ENCODE measurements at regions not wholly inside any gene's neighbourhood (a gene's known extent, or its start where the extent isn't known, plus 50 kb on each side); places are given as distances from the start of the nearest gene placed in this dataset.

DNA sequence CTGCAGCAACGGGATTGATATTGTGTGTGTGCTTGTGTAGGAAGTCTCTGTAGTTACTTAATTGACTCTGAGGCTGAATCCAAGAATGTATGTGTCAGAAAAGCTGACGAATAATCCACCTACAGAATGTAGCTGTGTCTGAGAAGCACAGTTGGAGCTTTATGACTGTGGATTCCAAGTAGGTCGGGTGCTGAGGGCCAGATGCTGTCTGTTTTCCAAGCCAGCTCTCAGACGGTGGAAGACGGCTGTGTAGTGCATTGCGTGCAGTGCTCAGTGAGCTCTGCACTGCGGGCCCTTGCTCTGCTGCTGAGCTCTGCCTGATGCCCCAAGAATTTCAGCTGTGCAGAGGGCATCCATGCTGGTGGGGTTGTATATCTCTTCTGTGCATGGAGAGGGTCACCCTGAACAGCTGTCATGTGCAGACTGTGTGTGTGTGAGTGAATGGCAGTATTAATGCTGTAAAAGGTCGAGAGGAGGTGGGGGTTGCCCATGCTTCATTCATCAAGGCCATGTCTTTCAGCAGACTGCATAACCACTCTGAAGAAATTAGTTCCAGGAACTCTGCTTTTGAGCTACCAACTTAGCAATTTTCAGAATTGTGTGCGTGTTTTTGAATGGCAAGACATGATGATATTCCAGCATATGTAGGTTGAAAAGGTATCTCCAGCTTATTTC is 154.1 kb upstream of the USP9Y start:
- TF ChIP-seq, protein P1, sequence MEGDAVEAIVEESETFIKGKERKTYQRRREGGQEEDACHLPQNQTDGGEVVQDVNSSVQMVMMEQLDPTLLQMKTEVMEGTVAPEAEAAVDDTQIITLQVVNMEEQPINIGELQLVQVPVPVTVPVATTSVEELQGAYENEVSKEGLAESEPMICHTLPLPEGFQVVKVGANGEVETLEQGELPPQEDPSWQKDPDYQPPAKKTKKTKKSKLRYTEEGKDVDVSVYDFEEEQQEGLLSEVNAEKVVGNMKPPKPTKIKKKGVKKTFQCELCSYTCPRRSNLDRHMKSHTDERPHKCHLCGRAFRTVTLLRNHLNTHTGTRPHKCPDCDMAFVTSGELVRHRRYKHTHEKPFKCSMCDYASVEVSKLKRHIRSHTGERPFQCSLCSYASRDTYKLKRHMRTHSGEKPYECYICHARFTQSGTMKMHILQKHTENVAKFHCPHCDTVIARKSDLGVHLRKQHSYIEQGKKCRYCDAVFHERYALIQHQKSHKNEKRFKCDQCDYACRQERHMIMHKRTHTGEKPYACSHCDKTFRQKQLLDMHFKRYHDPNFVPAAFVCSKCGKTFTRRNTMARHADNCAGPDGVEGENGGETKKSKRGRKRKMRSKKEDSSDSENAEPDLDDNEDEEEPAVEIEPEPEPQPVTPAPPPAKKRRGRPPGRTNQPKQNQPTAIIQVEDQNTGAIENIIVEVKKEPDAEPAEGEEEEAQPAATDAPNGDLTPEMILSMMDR (IDR thresholded peaks at IDR 0.05), result no peak
- TF ChIP-seq POLR2A (IDR thresholded peaks at IDR 0.05), result no peak
- TF ChIP-seq EP300 (IDR thresholded peaks at IDR 0.05), result no peak
- no peak for TF ChIP-seq POLR2AphosphoS5 (IDR thresholded peaks at IDR 0.05)
